Thyroid gland (tissue), 4 donors: ENCODE measurements at regions not wholly inside any gene's neighbourhood (a gene's known extent, or its start where the extent isn't known, plus 50 kb on each side); places are given as distances from the start of the nearest gene placed in this dataset.

ENCODE experiments used
- CTCF ChIP-seq, 6 experiments: fragments of 200-600 bp in 3 of 6; fragments of 450-650 bp in 3 of 6; sonication (generic) in 3 of 6; IDR thresholded peaks; one replicate each; pipeline ENCODE4 v1.5.1; 2016 to 2019; ENCODE audit warnings: antibody characterized with exemption in 6 of 6, mild to moderate bottlenecking in 2 of 6, inconsistent platforms in 1 of 6, moderate library complexity in 1 of 6
- POLR2A ChIP-seq, 2 donors: fragments of 450-650 bp; IDR thresholded peaks; one replicate each; pipeline ENCODE4 v1.6.1; 2017; ENCODE audit warnings: antibody characterized with exemption in 2 of 2, mild to moderate bottlenecking in 2 of 2, moderate library complexity in 1 of 2

DNA sequence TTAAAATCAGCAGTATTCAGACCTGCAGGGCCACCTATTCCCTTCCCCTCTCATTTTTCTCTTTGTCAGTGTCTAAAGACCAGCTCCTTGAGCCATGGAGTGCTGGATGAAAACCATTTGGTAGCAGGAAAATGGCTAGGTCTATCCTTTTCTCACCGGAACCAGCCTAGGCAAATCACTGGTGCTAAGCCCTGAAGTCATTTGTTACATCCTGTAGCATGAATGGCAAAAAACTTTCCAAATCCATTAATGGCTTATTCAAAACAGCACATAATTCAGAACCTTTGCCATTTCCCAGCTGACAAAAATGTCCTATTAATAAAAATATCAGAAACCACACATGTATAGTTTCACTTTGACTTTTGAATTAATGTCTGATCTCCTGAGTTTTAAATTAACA lies 209.5 kb upstream of the E2F8 start:
- TF ChIP-seq POLR2A (IDR thresholded peaks at IDR 0.05), result no peak
- TF ChIP-seq CTCF (IDR thresholded peaks at IDR 0.05), result no peak
